Stimulated activated CD4-positive, alpha-beta T cell treated with anti-CD3 and anti-CD28 coated beads, TNF-alpha, amount 100 ng/mL, for 48 hours (primary cell): ENCODE measurements at regions not wholly inside any gene's neighbourhood (a gene's known extent, or its start where the extent isn't known, plus 50 kb on each side); places are given as distances from the start of the nearest gene placed in this dataset.
"Not testable (repeated sequence)": the region's sequence is repeated elsewhere in the genome, so short reads cannot be mapped to it uniquely, and the experiment has no call there.

ENCODE experiments used
- DNase-seq, 3 donors: peaks; one replicate each; pipeline ENCODE4 v3.0.0-alpha.2; 2020; ENCODE audit warnings: low read depth in 3 of 3

DNA sequence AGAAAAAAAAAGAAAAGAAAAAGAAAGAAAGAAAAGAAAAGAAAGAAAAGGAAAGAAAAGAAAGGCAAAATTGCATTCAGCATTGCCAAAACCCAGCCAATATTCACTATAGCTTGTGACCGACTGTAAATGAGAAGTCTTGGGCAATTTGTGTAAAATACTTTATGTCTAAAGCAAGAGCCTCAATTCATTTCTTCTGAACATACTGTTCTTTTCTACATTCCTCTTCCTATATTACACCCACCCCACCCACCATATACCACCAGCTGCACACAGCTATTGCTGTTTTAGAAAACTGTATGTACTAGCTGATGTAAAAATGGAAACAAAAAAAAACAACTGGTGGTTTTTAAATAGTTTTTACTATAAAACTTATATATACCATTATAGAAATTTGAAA, 156.9 kb upstream of the TTC29 start:
- DNase-seq: no peak

DNA sequence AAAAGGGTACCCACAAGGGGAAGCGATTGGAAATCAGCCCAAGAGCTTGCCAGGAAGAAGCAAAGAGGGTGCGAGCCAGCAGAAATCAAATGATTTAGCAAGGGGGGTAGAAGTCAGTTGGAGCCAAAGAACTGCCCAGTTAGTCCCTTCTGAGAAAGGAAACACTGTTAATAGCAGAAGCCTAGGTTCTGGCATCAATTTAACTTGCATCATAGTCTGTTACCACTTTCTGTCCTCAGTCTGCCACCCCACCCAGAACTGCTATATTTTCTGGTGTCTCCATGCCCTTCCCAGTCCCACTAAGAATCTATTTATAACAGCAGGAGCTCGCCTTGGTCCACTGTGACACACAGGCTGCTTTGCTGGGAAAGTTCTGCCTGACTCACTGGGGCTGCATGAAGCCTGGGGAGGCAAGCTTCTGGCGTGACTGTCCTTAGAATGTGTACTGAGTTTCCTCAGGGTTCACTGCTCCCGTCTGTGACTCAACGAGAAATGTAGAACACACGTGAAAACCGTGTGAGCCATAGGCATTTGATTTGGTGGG, 157.8 kb upstream of the TTC29 start:
- DNase-seq: no peak

DNA sequence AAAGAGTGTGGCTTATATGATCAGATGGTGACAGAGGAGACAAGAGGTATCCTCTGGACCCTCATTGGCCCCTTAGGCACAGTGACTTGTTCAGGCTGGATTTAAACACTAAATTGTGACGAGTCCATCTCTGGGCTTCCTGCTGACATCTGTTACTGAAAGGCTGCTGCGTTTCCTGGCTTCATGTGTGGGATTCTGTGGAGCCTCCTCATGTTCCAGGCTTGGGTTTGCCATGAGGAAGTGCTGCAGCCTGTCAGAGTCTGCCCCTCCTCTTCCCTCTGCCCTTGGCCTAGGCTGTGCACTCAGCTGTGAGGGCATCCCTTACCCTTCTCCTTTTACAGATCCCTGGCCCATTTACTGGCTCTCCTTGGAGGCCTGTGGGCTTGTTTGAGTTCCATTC, 159.1 kb upstream of the TTC29 start:
- no peak for DNase-seq

DNA sequence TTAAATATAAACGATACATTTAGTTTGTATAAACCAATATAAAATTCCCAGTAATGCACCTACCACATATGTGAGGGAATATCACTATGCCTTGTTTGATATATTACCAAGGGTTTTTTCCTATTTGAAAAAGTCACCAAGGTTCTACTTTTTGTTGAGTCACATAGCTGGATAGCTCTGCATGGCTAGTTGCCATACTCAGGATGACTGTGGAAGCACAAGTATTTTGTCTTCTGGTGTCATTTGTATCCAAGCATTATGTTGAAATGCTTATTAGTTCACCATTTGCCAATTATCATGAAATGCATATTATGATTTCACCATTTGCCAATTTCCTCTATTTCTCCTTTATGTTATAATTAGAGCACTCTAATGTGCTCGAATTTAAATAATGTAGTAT, 162.7 kb upstream of the TTC29 start:
- DNase-seq: no peak

DNA sequence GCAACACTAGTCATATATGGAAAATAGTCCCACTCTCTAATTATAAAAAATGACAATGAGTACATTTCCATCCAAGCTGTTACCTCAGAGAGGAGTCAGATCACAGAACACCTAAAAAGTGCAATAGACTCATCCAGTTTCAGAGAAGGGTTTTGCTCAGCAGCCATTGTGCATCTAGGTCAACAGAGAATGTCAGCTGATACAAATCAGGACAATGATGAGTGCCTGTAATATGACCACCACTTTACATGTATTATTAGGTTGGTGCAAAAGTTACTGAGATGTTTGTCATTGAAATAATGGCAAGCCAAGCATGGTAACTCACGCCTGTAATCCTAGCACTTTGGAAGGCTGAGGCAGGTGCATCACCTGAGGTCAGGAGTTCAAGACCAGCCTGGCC, 164.1 kb upstream of the TTC29 start:
- no peak for DNase-seq

DNA sequence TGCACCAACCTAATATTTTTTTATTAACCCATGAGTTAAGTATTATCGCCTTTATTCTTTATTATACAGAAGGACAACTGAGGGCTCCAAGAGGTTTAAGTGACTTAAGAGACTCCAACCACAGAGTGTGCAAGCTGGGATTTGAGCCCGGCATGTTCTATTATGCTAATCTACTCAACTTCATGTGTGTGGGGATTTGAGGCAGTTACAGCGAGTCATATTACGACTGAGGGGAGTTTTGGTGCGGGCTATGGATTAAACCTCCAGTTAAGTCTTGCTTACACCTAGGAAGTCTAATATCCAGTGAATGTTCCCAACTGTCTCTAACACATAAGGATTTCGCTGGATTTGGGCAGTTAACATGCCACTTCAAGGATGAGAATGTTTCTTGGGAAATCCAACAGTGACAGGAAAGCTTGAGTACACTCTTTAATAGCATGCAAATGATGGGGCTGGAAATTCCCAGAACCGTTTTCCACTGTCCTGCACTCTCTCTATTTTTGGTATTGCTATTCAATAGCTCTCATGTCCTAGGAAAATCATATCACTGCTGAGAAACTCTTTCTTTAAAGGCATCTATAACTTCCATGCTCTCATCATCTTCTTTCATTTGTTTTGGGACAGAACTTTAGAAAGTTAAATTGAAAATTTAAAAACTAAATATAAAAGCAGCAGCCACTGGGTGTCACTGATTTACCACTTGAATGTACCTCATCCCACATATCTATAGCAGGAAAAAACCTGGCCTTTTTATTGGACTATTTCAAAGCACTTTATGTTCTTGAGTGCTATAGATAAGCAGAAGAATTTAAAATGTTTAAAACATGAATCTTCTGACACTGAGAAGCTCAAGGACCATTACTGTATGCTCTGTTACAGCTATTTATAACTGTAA, 165.1 kb upstream of the TTC29 start:
- no peak for DNase-seq

DNA sequence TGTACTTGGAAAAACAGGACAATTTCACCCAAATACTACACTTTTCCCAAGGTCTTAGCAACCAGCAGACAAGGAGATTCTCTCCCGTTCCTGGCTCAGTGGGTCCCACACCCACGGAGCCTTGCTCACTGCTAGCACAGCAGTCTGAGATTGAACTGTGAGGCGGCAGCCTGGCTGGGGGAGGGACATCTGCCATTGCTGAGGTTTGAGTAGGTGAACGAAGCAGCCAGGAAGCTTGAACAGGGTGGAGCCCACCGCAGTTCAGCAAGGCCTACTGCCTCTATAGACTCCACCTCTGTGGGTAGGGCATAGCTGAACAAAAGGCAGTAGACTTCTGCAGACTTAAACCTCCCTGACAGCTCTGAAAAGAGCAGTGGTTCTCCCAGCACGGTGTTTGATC, 166.5 kb upstream of the TTC29 start:
- not testable (repeated sequence) for DNase-seq

DNA sequence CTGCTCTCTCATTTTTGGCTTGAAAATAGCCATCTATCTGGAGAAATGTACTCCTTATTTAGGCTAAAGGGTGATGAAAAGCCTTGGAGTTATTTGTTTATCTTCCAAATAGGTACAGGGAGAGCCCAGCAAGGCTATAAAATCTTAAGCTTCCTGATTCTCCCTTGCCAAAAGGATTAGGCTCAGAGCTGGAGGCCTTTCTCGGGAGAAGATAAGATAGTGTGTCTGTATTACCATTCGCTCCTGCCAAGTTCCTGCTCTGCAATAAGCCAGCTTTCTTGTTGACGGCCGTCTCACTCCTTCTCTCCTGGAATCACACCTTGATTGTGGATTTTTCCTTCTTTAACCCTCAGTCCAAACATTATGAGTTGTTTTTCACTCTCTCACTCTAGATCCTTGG, 171.8 kb upstream of the TTC29 start:
- no peak for DNase-seq

DNA sequence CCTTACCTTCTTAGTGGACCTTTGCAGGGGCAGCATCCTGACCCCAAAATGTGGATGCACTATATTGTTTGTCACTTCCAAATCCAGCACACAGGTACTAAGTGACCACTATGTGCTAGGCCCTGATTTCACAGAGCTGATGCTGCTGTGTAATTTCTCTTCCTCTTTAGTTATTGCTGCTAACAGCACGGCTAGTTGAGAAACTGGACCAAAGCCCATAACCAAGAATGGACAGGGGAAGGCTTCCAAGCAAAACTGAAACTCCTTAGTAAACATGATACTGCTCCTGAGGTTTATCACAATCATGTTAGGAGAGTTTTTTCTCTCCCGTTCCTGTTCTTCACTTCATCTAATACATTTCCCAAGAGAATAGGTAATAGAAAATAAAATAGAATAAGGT, 172.9 kb upstream of the TTC29 start:
- no peak for DNase-seq

DNA sequence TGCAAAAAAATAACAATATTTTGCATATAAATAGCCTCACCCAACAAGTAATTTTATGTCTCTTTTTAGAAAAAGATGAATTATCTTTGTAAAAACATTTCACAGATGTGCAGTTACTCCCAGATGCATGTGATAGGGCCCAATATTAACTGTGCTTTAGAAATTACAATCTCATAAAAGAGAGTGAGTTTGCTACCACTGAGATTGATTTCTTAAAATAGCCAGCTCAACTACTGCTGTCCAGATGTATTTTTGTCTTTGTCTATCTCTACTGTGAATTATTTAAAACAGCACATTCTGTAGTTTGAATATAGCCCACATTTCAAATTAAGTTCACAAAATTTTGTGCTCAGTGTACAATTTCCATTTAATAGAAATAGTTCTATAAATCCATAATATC, 177.0 kb upstream of the TTC29 start:
- DNase-seq: no peak

DNA sequence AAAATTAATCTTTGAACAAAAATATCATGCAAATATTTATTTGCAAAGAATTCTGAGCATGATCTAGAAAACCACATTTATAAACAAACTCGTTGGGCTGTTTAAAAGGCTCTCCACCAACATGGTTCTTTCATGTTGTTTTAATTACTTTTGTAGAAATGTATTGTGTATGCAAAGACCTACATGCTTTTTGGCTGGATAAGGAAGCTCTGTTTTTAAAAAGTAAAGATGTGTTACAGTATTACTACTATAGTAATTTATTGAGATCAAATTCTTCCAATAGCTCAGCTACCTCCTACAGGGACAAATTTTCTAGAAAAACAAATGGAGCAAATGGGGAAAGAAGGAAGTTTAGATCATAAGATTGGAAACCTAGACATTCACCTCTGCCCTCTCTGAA, 177.5 kb upstream of the TTC29 start:
- DNase-seq: no peak

DNA sequence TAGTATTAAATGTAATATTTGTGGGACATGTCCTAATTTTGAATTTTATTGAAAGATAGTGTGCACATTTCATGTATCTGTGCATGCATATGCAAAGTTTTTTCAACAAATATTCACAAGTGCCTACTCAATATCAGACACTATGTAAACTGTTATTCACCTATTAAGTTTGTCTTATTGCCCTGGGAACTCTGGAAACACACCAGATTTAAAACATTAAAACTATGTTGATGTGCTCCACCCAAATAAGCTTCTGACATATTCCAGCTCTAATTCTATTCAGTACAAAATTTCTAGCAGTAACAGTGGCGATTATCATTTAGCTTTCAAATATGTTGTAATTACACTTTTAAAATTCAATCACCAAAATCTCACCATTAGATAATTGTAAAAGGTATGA, 183.1 kb upstream of the TTC29 start:
- DNase-seq: no peak

DNA sequence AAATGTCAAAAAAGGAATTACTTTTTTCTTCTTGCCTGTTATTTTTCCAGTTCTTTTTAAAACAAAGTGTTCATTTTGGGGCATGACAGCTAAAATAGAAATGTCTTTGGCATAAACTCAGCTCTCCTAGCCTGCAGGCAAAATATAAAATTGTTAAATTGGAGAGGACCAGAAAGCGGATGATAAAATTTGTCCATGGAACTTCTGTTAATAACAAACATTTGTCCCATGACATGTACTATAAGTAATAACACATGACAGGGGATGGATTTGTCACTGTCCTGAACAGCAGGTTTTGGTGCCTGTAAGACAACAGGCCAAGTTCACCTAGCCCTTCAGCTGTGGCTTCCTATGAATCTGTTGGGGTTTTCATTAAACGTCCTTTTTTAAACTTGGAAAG, 184.0 kb upstream of the TTC29 start:
- no peak for DNase-seq

DNA sequence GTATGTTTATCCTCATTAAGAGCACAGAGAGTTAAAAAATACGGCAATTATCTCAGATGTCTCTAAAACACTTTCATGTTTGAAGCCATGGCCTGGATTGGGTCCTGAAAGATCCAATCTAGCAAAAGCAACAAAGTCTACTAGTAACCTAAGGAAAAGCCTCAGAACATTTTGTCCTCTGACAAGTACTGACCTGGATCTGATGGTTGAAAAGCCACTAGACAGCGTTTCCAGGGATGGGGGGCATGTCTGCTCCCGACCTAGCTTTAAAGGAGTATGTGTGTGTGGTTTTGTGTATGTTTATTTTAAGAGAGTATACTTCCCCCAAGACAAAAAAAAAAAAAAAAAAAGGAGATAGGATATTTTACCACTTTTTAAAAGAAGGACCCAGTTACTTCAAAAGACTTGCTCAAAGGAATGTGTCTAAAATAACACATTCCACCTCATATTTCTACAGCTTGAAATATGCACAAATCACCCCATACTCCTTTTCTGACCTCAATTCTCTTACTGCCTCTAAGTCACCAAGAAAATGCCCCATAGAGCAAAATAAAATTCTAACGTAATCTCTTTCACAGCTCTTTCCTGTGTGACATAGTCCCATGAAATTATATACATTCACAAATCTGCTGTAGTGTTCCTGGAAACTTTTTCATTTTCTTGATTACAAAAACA, 189.0 kb upstream of the TTC29 start:
- DNase-seq: no peak

DNA sequence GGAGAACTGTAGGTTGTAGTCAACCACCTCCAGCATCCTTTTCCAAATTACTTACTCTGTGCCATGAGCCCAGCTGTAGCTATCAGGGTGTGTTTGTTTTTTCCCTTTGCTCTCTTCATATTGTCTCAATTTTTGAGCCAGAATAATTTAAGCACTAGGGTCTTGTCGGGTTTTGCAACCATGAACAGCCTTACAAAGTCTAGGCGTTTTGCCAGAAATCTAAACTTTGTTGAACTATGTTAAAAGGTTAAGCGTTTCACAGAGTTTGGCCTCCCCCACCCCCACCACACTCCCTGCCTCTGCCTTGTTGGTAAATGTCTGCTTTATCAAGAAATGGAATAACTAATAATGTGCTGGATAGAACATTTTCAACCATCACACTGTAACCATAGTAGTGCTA, 190.6 kb upstream of the TTC29 start:
- DNase-seq: no peak

DNA sequence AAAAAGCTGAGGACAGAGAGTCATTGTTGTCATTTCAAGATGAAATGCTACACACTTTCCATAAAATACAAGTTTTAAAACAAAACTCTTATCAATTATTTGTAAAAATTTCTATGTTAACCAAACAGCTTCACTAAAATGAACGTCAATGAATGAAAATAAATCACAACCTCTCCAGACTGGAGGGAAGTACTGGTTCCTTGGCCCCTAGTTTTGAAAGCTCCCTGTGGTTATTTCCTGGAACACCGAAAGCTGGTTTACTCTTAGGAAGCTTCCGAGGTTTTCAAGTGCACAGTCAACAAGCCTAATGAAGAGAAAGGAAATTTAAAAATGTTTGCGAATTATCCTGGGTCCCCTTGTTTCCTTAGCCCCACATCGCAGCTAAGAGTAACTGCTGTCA, 191.1 kb upstream of the TTC29 start:
- no peak for DNase-seq

DNA sequence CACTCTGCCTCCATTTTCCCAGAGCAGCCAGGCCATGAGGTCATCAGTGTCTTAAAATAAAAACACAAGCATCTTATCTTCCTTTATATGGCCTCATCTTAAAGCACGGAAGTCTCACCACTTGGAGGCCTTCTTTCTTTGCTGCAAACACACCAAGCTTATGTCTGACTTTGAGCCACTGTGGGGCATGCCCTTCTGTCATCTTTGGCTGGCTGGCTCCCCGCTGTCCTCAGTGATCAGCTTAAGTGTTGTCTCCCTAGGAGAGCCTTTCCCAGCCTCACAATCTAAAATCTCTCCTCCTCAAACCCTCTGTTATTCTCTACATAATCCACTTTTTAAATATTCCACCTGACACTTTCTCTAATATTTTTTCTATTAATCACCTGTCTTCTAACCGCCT, 191.6 kb upstream of the TTC29 start:
- DNase-seq: no peak

DNA sequence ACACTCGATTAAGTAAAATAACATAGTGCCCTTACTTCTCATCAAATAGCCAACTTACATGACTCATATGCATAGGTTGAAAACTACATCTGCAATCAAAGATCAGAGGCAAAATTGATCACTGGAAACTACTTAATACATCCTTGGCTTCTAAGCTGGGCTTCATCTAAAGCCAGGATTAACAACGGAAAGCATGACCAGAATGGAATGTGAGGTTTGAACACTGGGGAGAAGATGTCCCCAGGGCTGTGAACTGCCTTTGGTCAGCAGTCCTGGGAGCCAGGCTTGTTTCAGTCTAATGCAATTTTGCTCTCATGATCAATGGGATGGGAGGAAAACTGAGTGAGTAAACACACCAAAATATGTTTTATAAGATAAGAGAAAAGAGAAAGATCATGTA, 192.5 kb upstream of the TTC29 start:
- DNase-seq: no peak

DNA sequence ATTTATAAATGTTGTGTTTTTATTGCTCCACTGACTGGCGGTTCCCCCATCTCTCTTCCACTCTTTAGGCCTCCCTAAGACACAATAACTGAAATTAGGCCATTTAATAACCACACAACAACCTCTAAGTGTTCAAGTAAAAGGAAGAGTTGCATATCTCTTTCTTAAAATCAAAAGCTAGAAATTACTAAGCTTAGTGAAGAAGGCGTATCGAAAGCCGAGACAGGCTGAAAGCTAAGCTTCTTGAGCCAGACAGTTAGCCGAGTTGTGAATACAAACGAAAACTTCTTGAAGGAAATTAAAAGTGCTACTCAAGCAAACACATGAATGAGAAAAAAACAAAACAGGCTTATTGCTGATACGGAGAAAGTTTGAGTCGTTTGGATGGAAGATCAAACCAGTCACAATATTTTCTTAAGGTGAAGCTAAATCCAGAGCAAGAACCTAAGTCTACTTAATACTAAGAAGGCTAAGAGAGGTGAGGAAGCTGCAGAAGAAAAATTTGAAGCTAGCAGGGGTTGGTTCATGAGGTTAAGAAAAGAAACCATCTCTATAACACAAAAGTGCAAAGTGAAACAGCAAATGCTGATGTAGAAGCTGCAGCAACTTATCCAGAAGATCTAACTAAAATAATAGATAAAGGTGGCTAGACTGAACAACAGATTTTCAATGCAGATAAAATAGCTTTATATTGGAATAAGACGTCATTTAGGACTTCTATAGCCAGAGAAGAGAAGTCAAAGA, 194.0 kb upstream of the TTC29 start:
- no peak for DNase-seq

DNA sequence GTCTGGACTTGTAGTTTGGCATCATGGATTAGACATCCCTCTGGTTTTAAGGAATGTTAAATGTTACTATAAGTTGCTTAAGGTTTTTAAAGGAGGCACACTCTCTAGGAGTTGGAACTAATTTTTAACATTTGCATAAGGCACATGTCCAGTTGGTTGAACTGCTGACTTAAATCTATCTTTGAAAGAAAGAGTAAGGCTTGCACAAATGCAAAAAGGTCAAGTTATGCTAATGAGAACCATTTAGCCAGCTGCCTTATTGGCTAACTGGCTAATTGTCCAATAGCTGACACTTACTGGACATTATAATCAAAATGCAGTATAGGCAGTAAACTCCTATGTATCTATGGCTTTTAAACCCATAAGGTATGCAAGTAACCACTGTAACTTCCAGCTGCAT, 206.1 kb upstream of the TTC29 start:
- DNase-seq: no peak

DNA sequence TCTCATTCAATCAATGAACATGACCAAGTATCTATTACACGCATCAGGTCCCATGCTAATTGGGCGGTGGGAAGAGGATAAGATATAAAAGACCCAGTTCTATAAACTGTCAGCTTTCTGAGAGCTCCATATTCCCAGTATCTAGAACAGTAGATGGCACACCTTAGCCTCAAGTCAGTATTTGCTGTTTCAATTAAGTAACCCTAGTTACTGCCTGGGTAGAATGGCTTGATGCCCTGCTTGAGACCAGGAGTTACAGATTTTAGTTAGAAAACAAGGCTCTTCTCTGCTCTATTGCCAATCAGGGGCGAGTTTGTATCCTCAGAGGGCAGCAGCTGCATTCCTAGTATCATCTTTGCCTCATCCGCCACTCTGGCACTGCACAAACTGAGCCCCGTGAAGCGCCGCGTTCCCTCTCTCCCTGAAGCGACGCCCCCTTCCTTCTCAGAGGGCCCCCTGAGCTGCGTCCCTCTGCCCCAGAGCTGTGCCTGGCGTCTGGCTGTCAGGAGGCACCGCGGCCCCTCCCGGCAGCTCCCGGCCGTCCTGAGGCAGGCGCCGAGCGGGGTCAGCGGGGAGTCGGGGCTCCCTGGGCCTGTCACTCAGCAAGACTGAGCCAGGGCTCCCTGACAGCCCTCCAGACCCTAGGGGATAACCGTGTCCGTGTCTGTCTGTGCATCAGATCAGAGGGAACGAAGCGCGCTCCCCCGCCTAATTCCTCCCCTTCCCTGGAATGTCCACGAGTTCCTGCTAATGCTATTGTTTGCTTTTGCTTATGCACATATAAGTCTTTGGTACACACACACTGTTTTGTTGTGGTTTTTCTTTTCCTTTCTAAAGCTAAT, 212.4 kb upstream of the TTC29 start:
- no peak for DNase-seq
